Fibroblast of lung (primary cell): ENCODE measurements at regions not wholly inside any gene's neighbourhood (a gene's known extent, or its start where the extent isn't known, plus 50 kb on each side); places are given as distances from the start of the nearest gene placed in this dataset.

Experiments
- CTCF ChIP-seq, 2 donors: IDR thresholded peaks in 1 of 2; conservative IDR thresholded peaks in 1 of 2; 1 replicate in 1 of 2; 2 replicates in 1 of 2; pipeline ENCODE4 v1.5.1; 2011 to 2012; ENCODE audit warnings: low read length in 2 of 2, control low read depth in 1 of 2, inconsistent platforms in 1 of 2, low read depth in 1 of 2, mild to moderate bottlenecking in 1 of 2
- EZH2 ChIP-seq: IDR thresholded peaks from 2 replicates; pipeline ENCODE4 v1.5.1; 2012; ENCODE audit warnings: low read length, control low read depth, mild to moderate bottlenecking; ENCODE audit errors: missing control alignments

GRCh38 chr18:57956491-57956890 lies 87.5 kb upstream of the NEDD4L start:
- TF ChIP-seq CTCF (conservative IDR thresholded peaks at IDR 0.05 in 1 of 2, IDR thresholded peaks at IDR 0.05 in 1 of 2; ENCODE audit: low read depth in 1 of 2, low read length in 2 of 2) (no peak), EZH2 (no peak)
